NCI-H2171 treated with DMSO at 0.1 percent for 48 hours (cell line): ENCODE measurements at regions not wholly inside any gene's neighbourhood (a gene's known extent, or its start where the extent isn't known, plus 50 kb on each side); places are given as distances from the start of the nearest gene placed in this dataset.
"Not testable (repeated sequence)": the region's sequence is repeated elsewhere in the genome, so short reads cannot be mapped to it uniquely, and the experiment has no call there.

Source experiments
- DNase-seq: peaks from one replicate; lab custom pipeline; 2025; lab: John Stamatoyannopoulos, UW

DNA sequence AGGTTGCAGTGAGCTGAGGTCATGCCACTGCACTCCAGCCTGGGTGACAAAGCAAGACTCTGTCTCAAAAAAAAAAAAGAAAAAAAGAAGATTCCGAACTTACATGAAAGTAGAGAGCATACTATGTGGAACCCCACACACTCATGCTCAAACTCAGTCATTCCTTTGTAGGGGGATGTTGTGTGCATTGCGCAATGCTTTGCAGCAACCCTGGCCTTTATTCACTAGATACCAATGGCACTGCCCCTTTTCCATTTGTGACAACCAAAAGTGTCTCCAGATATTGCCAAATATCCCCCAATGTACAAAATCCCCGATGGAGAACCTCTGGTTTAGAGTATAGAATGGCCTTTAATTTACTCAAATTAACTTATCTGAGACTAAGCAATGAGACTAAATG, 158.6 kb downstream of the GJA1 start:
- DNase-seq, result no peak

DNA sequence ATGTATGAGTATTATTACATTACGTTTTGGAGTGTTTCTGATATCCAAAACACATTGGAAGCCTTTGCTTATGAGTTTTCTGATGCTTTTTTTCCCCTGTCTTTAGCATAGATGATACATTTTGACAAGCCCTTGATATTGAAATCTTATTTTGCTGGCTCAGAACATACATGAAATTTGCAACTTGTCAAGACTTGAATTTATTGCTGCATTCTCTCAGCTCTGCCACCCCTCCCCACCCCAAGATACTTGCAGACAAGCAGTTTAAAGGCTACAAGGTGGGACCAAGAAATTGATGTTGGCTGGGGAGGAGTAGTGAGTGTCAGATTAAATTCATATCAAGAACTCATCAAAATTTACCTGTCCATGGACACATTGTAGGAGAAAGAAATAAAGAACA, 160.2 kb downstream of the GJA1 start:
- no peak for DNase-seq

DNA sequence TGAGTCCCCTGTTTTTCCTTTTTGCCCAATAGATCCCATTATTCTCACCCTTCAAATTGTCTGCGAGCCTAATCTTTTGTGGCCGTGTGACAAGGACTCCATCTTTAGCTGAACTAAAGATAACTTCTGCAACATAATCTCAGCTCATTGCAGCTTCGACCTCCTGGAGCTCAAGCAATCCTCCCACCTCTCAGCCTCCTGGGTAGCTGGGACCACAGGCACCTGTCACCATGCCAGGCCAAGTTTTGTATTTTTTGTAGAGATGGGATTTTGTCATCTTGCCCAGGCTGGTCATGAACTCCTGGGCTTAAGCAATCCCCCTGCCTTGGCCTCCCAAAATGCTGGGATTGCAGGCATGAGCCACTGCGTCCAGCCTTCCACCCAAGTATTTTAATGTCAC, 161.0 kb downstream of the GJA1 start:
- DNase-seq, result no peak

DNA sequence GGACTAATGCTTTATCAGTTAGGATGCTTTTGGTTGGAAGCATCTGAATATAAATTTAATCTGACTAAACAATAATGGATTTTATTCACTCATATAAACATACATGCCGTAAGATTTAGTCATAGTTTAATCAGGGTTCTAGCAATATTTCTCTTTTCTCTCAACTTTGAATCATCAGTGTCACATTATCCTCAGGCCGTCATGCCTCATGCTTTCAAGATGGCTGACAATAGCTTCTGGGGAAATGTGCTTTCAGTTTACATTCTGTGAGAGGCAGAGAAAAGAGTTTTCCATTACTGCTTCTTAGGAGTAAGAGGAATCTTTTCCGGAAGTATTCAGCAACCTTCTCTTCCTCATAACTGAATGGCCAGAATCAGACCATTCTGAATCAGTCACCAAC, 162.2 kb downstream of the GJA1 start:
- no peak for DNase-seq

DNA sequence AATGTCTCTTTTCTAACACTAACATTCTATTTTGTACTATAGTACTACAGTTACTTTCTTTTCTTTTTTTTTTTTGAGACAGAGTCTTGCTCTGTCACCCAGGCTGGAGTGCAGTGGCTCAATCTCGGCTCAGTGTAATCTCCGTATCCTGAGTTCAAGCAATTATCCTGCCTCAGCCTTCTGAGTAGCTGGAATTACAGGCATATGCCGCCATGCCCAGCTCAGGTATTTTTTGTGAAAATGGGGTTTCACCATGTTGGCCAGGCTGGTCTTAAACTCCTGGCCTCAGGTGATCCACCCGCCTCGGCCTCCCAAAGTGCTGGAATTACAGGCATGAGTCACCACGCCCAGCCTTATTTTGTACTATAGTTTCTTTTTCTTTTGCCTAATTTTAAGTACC, 163.9 kb downstream of the GJA1 start:
- not testable (repeated sequence) for DNase-seq

DNA sequence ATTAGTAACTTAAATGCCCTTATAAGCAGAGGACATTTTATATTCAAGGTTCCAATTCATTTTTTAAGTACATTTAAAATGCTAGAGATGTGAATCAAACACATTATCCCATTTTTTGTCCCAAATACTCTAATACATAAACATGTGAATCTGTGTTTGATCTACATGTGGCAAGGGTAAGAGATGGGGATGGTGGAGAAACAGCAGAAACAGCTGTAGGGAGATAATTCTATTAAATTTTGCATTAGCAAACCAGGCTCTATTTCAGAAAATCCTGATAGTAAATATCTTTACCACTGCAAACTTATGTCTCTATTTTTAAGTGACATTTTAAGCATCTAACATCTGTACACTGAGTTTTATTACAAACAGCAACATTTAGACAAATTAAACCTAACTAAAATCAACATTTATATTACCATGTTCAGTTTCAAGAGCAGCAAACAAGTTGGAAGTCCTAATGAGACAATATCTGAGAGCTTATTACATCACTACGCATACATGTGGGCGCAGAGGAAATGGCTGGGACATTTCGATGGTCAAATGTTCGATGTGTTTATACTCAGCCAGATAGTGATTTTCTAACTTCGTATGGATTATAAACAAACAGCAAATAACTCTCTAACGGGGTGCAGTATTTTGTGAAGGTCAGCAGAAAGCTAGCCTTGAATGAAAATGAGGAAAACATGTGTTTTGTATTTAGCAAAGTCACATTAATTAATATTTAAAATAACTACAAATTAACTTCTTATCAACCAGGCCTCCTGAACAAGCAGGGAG, 165.1 kb downstream of the GJA1 start:
- DNase-seq, result no peak

DNA sequence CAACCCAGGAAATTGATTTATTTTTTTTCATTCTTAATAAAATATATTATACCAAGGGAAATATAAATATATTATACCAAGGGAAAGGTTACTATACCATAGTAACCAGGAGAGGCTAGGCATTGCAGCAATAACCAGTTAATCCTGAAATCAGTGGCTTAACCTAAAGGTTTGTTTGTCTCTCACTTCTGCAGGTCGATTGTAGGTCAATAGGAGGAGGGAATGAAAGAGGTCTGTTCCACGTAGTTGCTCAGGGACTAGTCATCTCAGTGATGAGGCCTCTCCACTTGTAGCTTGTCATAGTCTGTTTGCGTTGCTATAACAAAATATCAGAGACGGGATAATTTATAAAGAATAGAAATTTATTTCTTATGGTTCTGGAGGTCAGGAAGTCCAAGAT, 168.0 kb downstream of the GJA1 start:
- no peak for DNase-seq

DNA sequence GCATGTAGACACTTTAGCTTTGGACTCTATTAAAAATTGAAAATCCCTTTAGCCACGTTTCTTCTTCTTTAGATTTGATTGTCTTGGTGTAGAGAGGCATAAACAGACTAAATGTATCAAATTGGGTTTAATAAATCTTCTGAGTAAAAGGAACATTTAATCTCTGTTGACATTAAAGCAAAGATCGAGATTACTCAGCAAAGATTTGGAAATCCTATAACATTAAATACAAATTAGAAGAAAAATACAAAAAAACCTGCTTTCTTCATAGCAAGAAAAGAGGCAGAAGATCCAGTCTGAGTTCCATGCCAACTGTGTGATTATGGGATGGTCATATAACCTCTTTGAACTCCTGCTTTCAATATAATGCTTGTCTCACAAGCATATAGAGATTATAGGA, 172.3 kb downstream of the GJA1 start:
- no peak for DNase-seq

DNA sequence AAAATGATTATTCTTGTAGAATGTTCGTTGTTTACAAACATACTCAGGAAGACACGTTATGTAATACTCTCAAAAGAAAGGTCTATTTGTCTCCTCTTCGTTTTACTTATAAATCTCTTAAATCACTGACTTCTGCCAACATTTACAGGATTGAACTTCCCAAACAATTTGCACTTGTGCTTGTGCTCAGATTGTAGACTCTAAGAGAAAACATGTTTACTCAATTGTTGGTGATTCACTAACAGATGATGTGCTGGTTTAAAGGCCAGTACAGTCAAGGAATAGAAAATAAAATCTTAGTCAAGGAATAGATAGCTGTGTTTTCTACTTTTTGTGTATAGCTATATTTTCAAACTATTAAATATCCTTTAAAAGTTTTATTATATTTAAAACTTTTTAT, 172.8 kb downstream of the GJA1 start:
- DNase-seq, result no peak

DNA sequence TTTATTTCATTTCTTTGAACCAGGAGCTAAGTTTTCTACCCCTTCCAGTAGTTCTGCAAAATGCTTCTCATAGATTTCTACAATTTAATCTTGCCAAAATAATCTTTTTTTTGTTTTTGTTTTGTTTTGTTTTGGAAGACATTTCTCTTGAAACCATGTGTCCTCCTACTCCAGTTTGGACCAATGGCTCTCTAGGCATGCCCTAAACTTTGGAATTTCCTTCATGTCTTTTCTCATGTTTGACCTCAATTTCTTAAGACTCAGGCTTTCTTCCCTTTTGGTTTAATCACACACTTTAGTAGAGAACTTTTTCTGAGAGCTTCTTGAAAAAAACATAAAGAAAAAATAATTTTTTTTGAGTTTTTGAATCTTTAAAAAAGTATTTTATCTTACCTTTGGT, 173.8 kb downstream of the GJA1 start:
- no peak for DNase-seq

DNA sequence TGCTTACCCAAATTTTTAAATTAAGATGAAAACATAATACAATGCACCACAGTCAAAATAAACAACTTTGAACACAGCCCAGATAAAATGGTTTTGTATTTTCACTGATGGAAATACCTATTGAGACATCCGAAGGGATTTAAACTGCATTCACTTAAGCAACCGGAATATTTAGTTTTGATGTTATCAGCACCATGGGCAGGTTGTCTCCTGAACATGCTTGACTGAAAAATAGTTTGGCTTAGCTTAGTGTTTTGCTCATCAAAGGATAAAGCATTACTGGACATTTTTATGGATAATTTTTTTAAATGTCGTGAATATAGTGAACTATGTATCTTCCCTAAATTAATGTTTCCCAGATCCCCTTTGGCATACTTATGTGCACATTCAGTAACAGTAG, 177.5 kb downstream of the GJA1 start:
- no peak for DNase-seq

DNA sequence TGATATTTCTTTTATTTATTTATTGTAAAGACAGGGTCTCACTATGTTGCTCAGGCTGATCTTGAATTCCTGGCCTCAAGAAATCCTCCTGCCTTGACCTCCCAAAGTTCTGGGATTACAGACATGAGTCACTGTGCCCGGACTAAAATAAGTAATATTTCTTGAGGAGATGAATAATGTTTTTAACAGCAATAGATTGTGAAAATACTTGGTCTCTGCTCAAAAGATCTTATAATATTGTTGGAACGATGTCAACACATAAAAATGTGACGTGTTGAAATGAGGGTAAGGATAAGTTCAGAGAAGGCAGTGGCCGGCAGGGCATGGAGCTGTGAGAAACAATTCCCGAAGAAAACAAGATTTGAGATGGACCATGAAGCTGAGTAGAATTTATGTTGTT, 178.7 kb downstream of the GJA1 start:
- no peak for DNase-seq

DNA sequence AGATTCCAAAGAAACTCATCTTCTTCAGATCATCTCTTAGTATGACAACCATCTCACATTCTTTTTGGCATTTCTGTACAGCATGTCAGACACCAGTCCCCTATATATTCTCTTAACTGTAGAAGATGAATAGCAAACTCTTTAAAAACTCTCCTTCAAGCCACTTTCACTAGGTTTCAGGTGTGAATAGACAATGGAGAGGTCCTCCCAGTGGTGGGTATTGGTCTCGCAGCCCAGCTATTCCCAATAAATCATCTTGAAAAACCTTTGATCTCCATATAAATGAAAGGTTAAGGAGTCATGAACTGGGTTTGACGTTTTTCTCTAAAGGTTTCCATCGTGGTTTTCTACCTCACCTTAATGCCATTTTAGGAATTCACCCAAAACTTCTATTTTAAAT, 180.0 kb downstream of the GJA1 start:
- no peak for DNase-seq

DNA sequence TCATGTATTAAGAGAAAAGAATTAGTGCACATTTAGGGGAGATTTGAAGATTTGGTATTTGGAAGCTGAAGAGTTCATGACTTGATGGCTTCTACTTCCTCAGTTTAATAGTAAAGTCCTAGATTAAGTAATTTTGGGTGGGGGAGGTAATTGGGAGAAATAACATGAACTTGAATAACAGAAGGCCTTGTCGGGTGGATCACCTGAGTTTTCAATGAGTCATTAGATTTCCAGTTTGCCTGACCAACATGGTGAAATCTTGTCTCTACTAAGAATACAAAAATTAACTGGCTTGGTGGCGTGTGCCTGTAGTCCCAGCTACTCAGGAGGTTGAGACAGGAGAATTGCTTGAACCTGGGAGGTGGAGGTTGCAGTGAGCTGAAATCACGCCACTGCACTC, 181.0 kb downstream of the GJA1 start:
- DNase-seq, result no peak

DNA sequence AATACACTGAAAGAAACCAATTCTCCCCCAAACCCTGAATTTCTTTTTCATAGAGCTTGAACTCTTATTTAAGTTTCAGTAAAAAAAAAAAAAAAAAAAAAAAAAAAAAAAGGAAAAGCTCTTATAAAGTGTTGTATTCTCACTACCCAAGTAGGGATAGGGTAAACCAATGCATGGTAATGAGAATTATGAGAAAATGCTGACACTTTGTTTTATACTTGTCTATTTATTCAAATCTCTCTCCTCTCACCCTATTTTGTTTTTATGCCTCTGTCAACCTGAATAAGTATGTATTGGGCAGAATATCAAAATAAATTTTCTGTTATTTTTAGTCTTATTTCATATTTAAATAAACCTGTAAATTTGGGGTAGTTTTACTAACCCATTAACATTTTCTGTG, 181.9 kb downstream of the GJA1 start:
- no peak for DNase-seq

DNA sequence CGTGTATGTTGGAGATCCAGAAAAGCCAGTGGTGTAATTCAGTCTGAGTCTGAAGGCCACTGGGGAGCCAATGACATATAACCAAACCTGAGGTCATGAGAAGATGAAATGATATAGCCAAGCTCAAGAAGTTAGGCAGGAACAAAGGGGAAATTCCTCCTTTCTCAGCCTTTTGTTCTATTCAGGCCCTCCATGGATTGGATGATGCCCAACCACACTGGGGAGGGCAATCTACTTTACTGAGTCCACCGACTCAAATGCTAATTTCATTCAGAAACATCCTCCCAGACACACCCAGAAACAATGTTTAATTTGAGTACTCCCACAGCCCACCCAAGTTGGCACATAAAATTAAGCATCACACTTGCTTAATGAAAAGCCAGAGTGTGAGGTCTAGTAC, 183.6 kb downstream of the GJA1 start:
- no peak for DNase-seq

DNA sequence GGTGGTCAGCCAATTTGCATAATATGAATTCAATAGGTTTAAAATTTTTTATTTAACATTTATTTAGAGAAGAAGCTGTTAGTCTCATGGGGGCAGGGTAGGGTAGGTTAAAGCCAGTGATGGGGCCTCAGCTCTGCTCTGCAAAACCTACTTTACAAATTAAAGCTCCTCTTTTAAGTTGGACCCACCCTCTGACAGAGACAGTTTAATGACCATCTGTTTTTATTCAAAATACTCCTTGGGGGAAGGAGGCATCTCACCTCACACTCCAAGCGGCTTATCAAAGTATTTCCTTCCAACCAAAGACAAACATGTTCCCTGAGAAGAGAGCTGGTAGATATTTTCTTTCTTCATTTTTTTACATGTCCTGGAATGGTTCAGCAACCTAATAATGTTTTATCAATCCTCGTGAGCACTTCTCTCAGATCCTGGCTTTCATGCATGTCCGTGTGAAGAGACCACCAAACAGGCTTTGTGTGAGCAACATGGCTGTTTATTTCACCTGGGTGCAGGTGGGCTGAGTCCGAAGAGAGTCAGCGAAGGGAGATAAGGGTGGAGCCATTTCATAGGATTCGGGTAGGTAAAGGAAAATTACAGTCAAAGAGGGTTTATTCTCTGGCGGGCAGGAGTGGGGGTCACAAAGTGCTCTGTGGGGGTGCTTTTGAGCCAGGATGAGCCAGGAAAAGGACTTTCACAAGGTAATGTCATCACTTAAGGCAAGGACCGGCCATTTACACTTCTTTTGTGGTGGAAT, 184.7 kb downstream of the GJA1 start:
- no peak for DNase-seq

DNA sequence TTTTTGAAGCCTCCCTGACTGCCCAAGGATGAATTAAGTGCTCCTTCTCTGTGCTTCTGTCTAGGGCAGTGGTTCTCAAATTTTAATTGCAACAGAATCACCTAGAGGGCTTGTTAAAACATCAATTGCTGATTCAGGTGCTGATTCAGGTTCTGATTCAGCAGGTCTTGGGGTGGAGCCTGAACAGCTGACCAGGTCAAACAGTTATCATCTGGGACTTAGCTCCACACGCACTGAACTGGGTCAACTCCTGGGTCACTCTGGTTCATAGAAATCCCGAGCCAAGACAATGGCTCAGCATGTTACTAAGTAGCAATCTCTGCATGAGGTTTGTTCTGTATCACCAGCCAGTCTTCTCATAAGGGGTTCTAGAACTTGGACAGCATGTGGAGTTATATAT, 192.3 kb downstream of the GJA1 start:
- no peak for DNase-seq

DNA sequence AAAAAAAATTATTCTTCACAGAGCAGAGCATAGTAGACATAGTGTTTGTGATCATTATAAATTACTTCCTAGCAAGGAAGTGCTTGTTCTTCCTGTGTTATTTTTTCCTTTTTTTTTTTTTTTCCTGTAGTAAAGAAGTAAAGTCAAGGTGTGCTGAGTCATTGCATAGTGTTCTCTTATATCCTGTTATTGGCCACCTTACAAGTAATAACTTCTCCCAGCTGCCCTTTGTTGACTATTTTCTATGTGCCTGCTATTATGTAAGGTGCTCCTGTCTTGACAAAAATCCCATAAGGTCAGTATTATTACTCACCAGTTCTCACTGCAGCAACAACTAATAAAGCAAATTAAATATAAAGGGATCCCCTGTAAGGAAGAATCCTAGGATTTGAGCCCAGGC, 195.3 kb downstream of the GJA1 start:
- no peak for DNase-seq

DNA sequence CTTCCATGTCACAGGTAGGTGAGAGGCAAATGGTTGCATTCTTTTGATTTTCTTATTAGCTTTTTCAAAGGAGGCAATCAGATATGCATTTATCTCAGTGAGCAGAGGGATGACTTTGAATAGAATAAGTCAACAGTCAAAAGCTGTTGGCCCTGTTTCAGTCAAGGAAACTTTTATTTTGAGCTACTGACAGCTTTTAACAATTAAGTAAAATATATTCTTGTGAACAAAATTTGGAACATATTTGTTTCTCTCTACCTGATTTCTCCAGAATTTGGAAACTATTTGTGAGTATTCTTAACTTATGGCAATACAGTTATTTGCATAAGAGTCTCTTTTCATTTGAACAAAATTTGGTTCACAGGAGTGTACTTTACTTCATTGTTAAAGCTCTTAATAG, 196.3 kb downstream of the GJA1 start:
- DNase-seq, result not testable (repeated sequence)

DNA sequence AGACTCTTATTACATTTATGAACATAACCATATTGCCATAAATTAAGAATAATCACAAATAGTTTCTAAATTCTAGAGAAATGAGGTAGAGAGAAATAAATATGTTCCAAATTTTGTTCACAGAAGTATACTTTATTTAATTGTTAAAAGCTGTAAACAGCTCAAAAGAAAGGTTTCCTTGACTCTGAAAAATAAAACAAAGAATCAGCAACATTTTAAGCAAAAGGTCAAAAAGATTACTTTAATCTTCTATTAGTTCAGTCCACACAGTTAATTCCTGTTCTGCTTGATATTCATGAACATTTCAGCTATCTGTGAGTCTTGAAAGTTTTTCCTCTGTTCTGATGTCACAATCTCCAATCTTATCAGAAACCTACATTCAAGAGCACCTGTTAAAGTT, 197.9 kb downstream of the GJA1 start:
- DNase-seq, result no peak

DNA sequence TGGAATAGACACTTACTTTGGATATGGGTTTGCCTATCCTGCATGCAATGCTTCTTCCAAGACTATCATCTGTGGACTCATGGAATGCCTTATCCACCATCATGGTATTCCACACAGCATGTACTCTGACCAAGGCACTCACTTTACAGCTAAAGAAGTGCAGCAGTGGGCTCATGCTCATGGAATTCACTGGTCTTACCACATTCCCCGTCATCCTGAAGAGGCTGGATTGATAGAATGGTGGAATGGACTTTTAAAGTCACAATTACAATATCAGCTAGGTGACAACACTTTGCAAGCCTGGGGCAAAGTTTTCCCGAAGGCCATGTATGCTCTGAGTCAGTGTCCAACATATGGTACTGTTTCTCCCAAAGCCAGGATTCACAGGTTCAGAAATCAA, 199.1 kb downstream of the GJA1 start:
- not testable (repeated sequence) for DNase-seq

DNA sequence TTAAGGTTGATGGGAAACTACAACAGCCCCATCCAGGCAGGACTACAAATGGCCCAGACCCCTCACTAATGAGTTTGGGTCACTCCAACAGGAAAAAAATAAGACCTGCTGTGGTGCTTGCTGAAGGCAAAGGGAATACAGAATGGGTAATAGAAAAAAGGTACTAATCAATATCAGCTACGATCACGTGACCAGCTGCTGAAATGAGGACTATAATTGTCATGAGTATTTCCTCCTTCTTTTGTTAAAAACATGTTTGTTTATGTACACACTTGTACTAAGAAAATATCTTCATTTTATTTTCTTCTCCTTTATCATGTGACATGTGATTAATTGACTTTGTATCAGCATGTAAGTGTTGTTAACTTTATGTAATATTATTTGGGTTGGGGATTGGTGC, 199.9 kb downstream of the GJA1 start:
- no peak for DNase-seq

DNA sequence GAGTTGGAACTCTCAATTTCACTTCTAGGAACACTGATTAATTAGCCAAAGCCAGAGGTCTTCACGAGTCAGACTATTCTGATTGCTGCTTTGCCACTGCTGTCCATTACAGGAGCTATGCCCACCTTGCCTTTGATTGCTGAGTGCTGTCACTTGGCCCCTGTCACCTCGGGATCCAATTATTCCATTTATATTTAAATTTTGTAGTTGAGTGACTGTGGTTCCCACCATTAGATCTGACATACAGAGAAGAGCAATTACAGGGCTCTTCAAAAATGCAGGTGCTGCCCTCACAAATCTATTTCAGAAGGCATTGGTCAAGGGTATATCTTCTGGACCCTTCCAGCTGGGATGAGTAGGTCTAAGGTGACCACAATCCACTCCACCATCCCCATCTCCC, 200.8 kb downstream of the GJA1 start:
- not testable (repeated sequence) for DNase-seq
